AG04450 (cell line): ENCODE measurements at regions not wholly inside any gene's neighbourhood (a gene's known extent, or its start where the extent isn't known, plus 50 kb on each side); places are given as distances from the start of the nearest gene placed in this dataset.

ENCODE experiments used
- CTCF ChIA-PET: fragments of 300-600, 350-600 bp; formaldehyde crosslinking; extraction: SDS; loops from one replicate; lab custom pipeline; 2022; ENCODE audit warnings: antibody characterized with exemption, inconsistent platforms; lab: Charles Lee
- POLR2A ChIA-PET: fragments of 350-600 bp; formaldehyde crosslinking; extraction: SDS; loops from one replicate; lab custom pipeline; 2021; ENCODE audit warnings: antibody characterized with exemption, inconsistent platforms; lab: Yijun Ruan, JAX
- DNase-seq: peaks from one replicate; pipeline ENCODE4 v3.0.0-alpha.2; 2011; ENCODE audit warnings: low read depth, low spot score
- H3K27ac ChIP-seq: one replicate; pipeline ENCODE4 v1.5.1; 2012; ENCODE audit warnings: low read depth, low read length, control low read depth
- H3K27me3 ChIP-seq: one replicate; pipeline ENCODE4 v1.6.0; 2012; ENCODE audit warnings: low read length; ENCODE audit not compliant: control insufficient read depth, insufficient read depth
- H3K4me3 ChIP-seq: 2 replicates; pipeline ENCODE4 v1.5.1; 2011; ENCODE audit warnings: mild to moderate bottlenecking, low read depth, low read length, control low read depth
- H3K9me3 ChIP-seq: 2 replicates; pipeline ENCODE4 v1.5.1; 2012; ENCODE audit warnings: low read length; ENCODE audit not compliant: control insufficient read depth, insufficient read depth
- TF ChIP-seq, protein P1 (sequence below): IDR thresholded peaks from 2 replicates; pipeline ENCODE4 v1.5.1; 2011; ENCODE audit warnings: low read depth, low read length, control low read depth, inconsistent platforms

DNA sequence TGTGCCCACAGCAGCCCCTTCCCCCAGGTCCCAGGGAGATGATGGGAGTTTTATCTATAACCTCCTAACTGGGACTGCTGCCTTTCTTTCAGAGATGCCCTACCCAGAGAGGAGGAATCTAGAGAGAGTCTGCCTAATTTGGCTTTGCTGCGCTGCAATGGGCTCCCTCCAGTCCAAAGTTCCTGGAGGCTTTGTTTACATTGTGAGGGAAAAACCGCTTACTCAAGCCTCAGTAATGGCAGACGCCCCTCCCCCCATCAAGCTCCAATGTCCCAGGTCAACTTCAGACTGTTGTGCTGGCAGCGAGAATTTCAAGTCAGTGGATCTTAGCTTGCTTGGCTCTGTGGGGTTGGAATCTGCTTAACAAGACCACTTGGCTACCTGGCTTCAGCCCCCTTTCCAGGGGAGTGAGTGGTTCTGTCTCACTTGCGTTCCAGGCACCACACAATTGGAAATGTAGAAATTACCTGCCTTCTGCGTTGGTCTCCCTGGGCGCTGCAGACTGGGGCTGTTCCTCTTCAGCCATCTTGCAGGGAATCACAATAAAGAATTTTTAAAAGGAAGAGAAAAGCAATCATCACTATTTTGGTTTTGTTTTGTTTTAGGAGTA lies 262.5 kb downstream of the FOXG1 start:
- Histone ChIP-seq H3K27ac (no peak overlapping the region), H3K4me3 (no peak overlapping the region), H3K9me3 (no peaks in the 10 kb centered on the region), H3K27me3 (no peaks in the 10 kb centered on the region)
- DNase-seq, result no peak
- POLR2A ChIA-PET, result interaction anchor here (0.5 kb wide), 1 partner anchor 116 kb away, joined by 4 read pairs; no protein-coding TSS in a partner anchor
- TF ChIP-seq, protein P1, sequence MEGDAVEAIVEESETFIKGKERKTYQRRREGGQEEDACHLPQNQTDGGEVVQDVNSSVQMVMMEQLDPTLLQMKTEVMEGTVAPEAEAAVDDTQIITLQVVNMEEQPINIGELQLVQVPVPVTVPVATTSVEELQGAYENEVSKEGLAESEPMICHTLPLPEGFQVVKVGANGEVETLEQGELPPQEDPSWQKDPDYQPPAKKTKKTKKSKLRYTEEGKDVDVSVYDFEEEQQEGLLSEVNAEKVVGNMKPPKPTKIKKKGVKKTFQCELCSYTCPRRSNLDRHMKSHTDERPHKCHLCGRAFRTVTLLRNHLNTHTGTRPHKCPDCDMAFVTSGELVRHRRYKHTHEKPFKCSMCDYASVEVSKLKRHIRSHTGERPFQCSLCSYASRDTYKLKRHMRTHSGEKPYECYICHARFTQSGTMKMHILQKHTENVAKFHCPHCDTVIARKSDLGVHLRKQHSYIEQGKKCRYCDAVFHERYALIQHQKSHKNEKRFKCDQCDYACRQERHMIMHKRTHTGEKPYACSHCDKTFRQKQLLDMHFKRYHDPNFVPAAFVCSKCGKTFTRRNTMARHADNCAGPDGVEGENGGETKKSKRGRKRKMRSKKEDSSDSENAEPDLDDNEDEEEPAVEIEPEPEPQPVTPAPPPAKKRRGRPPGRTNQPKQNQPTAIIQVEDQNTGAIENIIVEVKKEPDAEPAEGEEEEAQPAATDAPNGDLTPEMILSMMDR, result no peak
- CTCF ChIA-PET, result interaction anchor here (2.2 kb wide), 1 partner anchor 12 kb away, joined by 9 read pairs; no protein-coding TSS in a partner anchor

DNA sequence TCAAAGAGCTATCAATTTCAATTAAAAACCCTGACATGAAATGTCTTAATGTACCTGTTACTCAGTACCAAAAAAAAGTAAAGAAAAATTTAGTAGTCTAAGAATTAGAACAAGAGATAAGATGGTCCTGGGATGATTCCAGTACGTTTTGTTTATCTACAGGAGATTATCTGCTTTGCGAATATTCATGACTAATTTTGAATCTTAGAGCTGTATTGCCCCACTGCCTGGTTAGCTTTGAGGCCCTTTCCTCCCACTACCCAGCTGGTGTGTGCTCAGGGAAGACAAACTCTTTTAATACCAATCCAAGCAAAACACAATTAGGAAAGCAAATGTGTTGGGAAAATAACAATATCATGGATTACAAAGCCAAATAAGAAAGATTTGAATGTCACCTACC lies 263.5 kb downstream of the FOXG1 start:
- H3K9me3 ChIP-seq, result no peaks in the 10 kb centered on the region
- H3K27ac ChIP-seq, result no peak overlapping the region
- H3K4me3 ChIP-seq, result no peak overlapping the region
- ChIA-PET POLR2A (no interaction called here), CTCF (interaction anchor here (1.6 to 2.2 kb wide), 2 partner anchors 13 to 273 kb away, joined by 3 to 9 read pairs; no protein-coding TSS in a partner anchor)
- H3K27me3 ChIP-seq, result no peaks in the 10 kb centered on the region
- TF ChIP-seq, protein P1, result no peak
- no peak for DNase-seq

DNA sequence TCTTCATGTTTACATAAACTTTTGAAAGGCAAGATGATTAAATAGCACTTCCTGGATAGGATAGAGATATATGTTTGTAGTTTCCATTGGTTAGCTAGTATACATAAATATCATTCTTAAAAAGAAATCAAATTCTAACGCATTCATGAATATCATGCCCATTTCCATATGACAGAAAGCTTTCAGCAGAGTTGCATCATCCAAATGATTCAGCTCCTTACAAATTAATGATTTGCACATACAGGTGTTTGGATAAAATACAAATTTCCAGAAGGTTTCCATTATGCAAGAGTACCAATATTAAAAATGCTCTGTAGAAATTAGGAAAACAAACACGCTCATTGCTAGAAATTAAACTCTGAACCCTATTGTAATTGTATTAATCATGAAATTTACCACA lies 264.4 kb downstream of the FOXG1 start:
- TF ChIP-seq, protein P1, result no peak
- Histone ChIP-seq H3K4me3 (no peak overlapping the region), H3K27ac (no peak overlapping the region), H3K9me3 (no peaks in the 10 kb centered on the region), H3K27me3 (no peaks in the 10 kb centered on the region)
- ChIA-PET CTCF (interaction anchor here (1.6 kb wide), 1 partner anchor 274 kb away, joined by 3 read pairs; no protein-coding TSS in a partner anchor), POLR2A (no interaction called here)
- DNase-seq, result no peak

DNA sequence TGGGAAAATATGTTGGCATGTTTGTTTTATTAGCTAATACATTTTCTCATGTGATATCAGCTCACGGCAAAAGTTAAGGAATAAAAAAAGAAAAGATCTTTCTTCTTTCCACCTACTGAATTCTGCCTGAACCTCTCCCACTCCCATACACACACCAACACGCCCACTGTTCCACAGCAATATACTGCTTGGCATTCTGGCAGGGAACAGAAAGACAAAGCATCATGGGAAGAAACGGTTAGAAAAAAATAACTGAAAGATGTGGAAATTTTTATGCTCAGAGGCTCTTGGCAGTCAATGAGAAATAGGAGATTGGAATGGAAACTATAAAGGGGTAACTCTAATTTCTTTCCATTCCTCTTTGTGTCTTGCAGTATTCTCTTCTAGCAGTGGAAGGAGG lies 268.5 kb downstream of the FOXG1 start:
- POLR2A ChIA-PET, result no interaction called here
- Histone ChIP-seq H3K27me3 (no peaks in the 10 kb centered on the region), H3K9me3 (no peaks in the 10 kb centered on the region), H3K4me3 (no peak overlapping the region), H3K27ac (no peak overlapping the region)
- no peak for DNase-seq
- CTCF ChIA-PET, result no interaction called here
- TF ChIP-seq, protein P1, result no peak

DNA sequence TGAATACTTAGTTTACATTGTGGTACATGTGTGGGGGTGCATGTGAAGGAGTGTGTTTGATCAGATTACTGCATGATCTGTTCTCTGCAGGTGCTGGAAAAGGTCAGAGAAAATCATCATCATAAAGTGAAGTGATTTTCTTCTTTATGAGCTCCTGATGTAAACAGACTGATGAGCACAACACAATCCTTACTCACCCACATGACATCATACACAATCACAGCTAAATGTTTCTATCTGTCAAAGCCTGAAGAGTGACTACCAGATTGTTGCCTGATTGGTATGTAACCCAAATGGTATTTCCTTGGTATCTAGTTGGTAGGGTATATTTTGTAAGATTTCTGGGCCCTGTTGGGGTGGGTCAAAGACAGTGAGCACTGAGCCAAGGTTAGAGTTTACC lies 270.8 kb downstream of the FOXG1 start:
- Histone ChIP-seq H3K4me3 (no peak overlapping the region), H3K27ac (no peak overlapping the region), H3K27me3 (no peaks in the 10 kb centered on the region), H3K9me3 (no peaks in the 10 kb centered on the region)
- POLR2A ChIA-PET, result no interaction called here
- TF ChIP-seq, protein P1, result no peak
- CTCF ChIA-PET, result interaction anchor here (0.6 to 2.7 kb wide), 3 partner anchors 21 to 511 kb away, joined by 3 to 8 read pairs (median 3); no protein-coding TSS in a partner anchor
- DNase-seq, result peak; percentile 15
